ENCODE measurements at regions not wholly inside any gene's neighbourhood (a gene's known extent, or its start where the extent isn't known, plus 50 kb on each side); places are given as distances from the start of the nearest gene placed in this dataset.

- TF ChIP-seq KLF6 (CRISPR knock-in tag; IDR thresholded peaks at IDR 0.05): no peak
- TF ChIP-seq MAFK (conservative IDR thresholded peaks at IDR 0.05 in 1 of 2, IDR thresholded peaks at IDR 0.05 in 1 of 2; ENCODE audit: low read length in 2 of 2): no peak
Observed at GRCh38 chr3:89947337-89947954, 840.0 kb downstream of the EPHA3 start (continued).

GRCh38 chr3:89948008-89948407 lies 840.6 kb downstream of the EPHA3 start:
- POLR2A ChIA-PET: no interaction called here
- H3K4me1 ChIP-seq (ENCODE audit: insufficient read depth, low read length): no peaks in the 10 kb centered on the region
- H2AFZ ChIP-seq (ENCODE audit: low read length): no peak overlapping the region
- no peaks in the 10 kb centered on the region for H4K20me1 ChIP-seq (ENCODE audit: insufficient read depth, low read length)
- in situ Hi-C loops (cut with HindIII; ENCODE audit: extremely low pct_ligation_motif_present, low pct_unique_long_range_greater_than_20kb): no loop called here
- intact Hi-C loops (cut with micrococcal nuclease; ENCODE audit: unreplicated experiment): no loop called here
- TF ChIP-seq ATM (IDR thresholded peaks at IDR 0.05; ENCODE audit: borderline replicate concordance) (no peak), EEA1 (CRISPR knock-in tag; IDR thresholded peaks at IDR 0.05; ENCODE audit: borderline replicate concordance) (no peak), PRDM4 (CRISPR knock-in tag; IDR thresholded peaks at IDR 0.05; ENCODE audit: borderline replicate concordance) (no peak), RCOR2 (CRISPR knock-in tag; IDR thresholded peaks at IDR 0.05) (no peak)
- BruUV-seq (replicated peaks): no TSS peak
- CTCF ChIA-PET (ENCODE audit: low intra/inter-chr PET ratio, low total read pairs): no interaction called here
- H3K9me3 ChIP-seq (ENCODE audit: low read length): no peaks in the 10 kb centered on the region
- DNase-seq (ENCODE audit: low spot score) (no peak), FAIRE-seq (no peak), ATAC-seq (no peak)
- H3K4me3 ChIP-seq (replicated peaks in 1 of 3; ENCODE audit: insufficient read depth in 1 of 3, low read depth in 2 of 3, low read length in 3 of 3): no peak overlapping the region
- H3K36me3 ChIP-seq (replicated peaks in 1 of 2; ENCODE audit: control insufficient read depth in 1 of 2, insufficient read depth in 2 of 2, low read length in 2 of 2): no peaks in the 10 kb centered on the region
- no peak overlapping the region for H3K4me2 ChIP-seq (ENCODE audit: low read depth, low read length)
- no peak overlapping the region for H3K27ac ChIP-seq (ENCODE audit: extremely low read length, insufficient read depth, low read length)
- no peak overlapping the region for H3K9ac ChIP-seq (ENCODE audit: insufficient read depth, low read depth, low read length)
- no peaks in the 10 kb centered on the region for H3K79me2 ChIP-seq (ENCODE audit: insufficient read depth, low read length)
- no peaks in the 10 kb centered on the region for H3K27me3 ChIP-seq (ENCODE audit: control insufficient read depth in 1 of 2, insufficient read depth in 2 of 2, low read length in 2 of 2)

Measured in HepG2 (cell line).